ENCODE measurements at regions not wholly inside any gene's neighbourhood (a gene's known extent, or its start where the extent isn't known, plus 50 kb on each side); places are given as distances from the start of the nearest gene placed in this dataset.

DNA sequence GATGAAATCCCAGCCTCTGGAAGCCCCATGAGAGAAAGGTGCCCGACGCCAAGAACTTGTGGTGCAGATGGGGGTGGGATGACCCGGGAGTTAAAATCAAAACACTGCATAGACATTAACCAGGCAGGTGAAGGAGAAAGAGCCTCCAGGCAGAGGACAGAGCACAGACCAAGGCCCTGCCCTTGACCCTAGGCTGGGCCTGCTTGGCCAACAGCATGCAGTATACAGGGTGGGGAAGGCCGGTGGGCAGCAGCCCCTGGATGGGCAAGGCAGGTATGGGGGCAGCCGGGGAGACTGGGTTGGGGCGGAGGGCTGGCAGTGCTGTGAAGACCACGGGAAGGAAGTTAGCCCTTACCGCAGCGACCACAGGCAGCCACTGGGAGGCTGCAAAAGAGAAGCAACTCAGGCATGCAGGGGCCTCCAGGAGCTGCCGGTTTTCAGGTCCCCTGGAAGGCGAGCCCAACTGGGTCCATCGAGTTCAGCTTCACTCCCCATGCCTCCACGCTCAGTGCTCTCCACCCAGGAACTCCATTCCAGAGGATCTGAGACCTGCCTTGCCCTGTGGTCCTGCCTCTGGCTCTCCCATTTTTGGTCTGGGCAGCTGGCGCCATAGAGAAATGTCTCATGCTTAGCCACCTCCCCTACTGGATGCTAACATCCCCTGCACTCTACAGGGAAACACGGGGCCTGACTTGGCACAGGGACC lies 81.2 kb downstream of the C16orf95 start:
- TF ChIP-seq, protein P1, sequence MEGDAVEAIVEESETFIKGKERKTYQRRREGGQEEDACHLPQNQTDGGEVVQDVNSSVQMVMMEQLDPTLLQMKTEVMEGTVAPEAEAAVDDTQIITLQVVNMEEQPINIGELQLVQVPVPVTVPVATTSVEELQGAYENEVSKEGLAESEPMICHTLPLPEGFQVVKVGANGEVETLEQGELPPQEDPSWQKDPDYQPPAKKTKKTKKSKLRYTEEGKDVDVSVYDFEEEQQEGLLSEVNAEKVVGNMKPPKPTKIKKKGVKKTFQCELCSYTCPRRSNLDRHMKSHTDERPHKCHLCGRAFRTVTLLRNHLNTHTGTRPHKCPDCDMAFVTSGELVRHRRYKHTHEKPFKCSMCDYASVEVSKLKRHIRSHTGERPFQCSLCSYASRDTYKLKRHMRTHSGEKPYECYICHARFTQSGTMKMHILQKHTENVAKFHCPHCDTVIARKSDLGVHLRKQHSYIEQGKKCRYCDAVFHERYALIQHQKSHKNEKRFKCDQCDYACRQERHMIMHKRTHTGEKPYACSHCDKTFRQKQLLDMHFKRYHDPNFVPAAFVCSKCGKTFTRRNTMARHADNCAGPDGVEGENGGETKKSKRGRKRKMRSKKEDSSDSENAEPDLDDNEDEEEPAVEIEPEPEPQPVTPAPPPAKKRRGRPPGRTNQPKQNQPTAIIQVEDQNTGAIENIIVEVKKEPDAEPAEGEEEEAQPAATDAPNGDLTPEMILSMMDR (conservative IDR thresholded peaks at IDR 0.05; ENCODE audit: low read length): no peak; the same call in 1 of the 2 replicates
- no peak for TF ChIP-seq EZH2phosphoT487 (IDR thresholded peaks at IDR 0.05; ENCODE audit: borderline replicate concordance, low read depth, low read length)

All from OCI-LY7 (cell line).